ENCODE measurements at regions not wholly inside any gene's neighbourhood (a gene's known extent, or its start where the extent isn't known, plus 50 kb on each side); places are given as distances from the start of the nearest gene placed in this dataset.
"Not testable (repeated sequence)": the region's sequence is repeated elsewhere in the genome, so short reads cannot be mapped to it uniquely, and the experiment has no call there.

DNA sequence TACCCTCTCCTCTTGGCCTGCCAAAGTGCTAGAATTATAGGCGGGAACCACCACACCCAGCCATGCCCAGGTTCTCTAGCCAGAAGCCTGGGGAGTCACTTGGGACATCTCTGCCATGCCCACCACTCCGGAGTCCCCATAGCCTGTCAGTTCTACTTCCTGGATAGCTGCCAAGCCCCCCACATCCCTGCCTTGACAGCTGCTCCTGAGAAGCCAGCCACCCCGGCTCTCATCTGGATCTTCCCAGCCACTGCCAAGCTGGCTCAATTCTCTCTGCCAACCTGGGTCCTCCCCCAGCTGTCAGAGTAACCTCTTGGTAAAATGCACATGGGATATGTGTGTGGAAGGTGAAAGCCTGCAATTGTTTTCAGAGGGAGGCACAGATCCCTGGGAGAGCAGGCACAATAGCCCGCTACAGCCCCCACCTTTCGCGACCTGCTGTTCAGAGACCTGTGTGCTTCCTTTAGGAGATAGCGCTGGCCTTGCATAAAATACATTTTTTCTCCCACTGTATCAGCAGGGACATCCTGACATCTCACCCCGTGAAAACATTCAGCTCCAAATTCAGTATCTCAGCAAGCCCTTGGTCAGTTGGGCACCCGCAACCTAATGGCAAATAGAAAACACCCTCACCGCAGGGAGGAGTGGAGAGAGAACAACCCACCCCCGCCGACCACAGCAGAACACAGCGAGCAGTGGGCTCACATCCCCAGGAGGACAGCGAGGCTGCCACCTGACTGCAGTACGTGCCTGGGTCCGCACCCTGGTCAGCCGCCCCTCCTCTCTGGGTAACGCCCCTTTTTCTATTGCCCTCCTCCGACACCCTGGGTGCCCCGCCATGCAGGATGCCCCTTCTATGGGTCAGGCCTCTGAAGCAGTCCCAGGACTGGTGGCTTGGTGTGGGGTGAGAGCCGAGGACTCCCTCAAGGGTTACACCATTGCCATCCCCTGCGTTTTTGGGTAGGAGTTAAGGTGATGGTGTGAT is 1342.2 kb downstream of the BRD1 start:
- TF ChIP-seq, protein P1, sequence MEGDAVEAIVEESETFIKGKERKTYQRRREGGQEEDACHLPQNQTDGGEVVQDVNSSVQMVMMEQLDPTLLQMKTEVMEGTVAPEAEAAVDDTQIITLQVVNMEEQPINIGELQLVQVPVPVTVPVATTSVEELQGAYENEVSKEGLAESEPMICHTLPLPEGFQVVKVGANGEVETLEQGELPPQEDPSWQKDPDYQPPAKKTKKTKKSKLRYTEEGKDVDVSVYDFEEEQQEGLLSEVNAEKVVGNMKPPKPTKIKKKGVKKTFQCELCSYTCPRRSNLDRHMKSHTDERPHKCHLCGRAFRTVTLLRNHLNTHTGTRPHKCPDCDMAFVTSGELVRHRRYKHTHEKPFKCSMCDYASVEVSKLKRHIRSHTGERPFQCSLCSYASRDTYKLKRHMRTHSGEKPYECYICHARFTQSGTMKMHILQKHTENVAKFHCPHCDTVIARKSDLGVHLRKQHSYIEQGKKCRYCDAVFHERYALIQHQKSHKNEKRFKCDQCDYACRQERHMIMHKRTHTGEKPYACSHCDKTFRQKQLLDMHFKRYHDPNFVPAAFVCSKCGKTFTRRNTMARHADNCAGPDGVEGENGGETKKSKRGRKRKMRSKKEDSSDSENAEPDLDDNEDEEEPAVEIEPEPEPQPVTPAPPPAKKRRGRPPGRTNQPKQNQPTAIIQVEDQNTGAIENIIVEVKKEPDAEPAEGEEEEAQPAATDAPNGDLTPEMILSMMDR (IDR thresholded peaks at IDR 0.05; ENCODE audit: control insufficient read depth, extremely low read depth, insufficient read depth), result no peak
- DNase-seq (ENCODE audit: low read depth), result no peak
- no peak overlapping the region for H3K4me3 ChIP-seq (ENCODE audit: low read depth, low read length)

DNA sequence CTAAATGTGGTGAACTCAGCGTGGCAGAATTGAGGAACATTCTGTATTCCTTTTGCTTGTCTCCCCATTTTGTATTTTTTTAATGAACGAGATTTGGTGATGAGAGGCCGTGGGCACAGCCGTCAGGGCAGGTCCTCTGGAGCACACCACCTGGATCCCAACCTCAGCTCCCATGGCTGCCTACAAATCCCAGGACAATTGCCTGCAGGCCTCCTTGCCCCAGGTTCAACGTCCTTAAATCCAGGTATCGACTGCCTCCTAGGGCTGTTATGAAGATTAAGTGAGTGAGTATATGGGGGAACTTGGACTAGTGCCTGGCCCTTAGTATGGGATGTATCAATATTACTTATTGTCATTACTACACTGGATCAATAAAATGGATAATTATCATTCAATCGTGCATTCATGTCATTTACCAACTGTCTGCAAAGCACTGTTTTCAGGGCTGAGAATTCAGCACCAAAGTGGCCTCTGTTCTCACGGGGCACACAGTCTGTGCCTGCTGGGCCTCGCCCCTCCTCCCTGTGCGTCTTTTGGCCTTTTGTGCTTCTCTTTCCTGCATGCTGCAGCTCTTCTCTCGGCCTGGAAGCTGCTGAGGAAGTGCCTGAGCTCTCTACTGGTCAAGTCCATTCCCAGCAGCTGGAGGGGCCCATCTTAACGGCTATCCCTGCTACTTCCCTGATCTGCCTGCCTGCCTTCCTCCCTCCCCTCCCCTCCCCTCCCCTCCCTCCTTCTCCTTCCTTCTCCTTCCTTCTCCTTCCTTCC is 1343.7 kb downstream of the BRD1 start:
- no peak for DNase-seq (ENCODE audit: low read depth)
- TF ChIP-seq, protein P1 (IDR thresholded peaks at IDR 0.05; ENCODE audit: control insufficient read depth, extremely low read depth, insufficient read depth), result no peak

DNA sequence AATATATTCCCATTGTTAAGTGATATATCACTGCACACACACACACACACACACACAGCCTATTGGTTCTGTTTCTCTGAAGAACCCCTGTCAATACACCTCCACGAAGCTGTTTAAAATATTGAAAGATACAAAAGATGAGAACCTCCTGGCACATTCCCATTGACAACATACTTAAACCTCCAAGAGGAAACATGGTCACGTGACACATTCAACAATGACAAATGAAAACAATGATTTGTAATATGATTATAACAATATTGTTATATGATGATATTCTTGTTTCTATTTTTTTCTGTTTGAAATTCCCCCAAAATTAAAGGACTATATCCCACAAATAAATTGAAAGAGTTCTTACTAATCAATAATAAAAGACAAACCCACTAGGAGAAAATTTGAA is 1344.9 kb downstream of the BRD1 start:
- no peak for DNase-seq (ENCODE audit: low read depth)
- TF ChIP-seq, protein P1 (IDR thresholded peaks at IDR 0.05; ENCODE audit: control insufficient read depth, extremely low read depth, insufficient read depth), result no peak
- no peak overlapping the region for H3K4me3 ChIP-seq (ENCODE audit: low read depth, low read length)

More for the DNA sequence above, 1343.7 kb downstream of the BRD1 start:
- H3K4me3 ChIP-seq (ENCODE audit: low read depth, low read length), result no peak overlapping the region

DNA sequence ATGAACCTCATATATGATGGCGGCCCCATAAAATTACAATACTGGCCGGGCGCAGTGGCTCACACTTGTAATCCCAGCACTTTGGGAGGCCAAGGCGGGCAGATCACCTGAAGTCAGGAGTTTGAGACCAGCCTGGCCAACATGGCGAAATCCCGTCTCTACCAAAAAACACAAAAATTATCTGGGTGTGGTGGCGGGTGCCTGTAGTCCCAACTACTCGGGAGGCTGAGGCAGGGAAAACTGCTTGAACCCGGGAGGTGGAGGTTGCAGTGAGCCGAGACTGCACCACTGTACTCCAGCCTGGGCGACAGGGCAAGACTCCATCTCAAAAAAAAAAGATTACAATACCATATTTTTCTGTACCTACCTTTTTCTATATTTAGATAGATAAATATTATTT is 1345.5 kb downstream of the BRD1 start:
- not testable (repeated sequence) for DNase-seq (ENCODE audit: low read depth); H3K4me3 ChIP-seq (ENCODE audit: low read depth, low read length)

DNA sequence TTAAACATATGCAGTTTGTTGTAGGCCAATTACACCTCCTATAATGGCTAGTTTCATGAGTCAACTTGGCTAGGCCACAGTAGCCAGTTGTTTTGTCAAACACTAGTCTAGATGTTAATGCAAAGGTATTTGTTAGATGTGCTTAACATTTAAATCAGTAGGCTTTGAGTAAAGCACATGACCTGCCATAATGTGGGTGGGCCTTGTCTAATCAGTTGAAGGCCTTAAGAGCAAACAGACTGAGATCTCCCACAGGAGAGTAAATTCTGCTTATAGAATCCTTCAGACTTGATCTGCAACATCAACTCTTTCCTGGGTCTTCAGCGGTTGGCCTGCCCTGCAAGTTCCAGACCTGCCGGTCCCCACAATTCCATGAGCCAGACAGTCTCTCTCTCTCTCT is 1345.9 kb downstream of the BRD1 start:
- TF ChIP-seq, protein P1 (IDR thresholded peaks at IDR 0.05; ENCODE audit: control insufficient read depth, extremely low read depth, insufficient read depth), result no peak
- DNase-seq (ENCODE audit: low read depth), result no peak
- H3K4me3 ChIP-seq (ENCODE audit: low read depth, low read length), result no peak overlapping the region

DNA sequence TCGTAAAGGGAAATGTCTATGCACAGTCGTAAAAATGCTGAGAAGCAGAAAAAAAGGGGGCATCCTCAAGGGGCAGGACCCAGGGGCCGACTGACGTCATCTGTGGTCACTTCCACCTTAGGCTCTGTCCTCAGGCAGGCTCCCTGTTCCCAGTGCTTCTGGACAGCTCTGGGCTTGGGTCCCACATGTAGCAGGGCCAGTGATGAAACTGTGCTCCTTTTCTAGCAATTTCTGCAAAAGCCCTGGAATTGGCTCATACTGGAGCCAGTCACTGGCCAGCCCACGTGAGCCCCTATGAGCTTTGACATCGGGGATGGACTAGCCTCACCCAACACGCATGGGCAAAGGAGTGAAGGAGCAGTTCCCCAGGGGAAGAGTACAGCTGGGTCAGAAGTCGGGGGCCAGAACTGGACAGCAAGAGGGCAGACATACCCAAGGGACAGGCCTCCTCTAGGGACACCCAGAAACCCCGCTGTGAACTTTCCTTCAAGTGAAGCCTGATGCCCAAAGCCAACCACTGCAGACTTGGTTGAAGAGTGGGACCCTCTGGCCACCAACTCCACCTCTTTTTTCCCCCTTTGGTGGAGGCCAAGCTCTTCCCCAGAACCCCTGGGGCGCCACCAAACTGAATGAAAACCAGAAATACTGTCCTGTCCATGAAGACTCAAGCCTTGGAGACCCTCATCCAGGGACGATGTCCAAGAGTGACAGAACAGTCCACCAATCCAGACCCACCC is 1349.0 kb downstream of the BRD1 start:
- TF ChIP-seq, protein P1 (IDR thresholded peaks at IDR 0.05; ENCODE audit: control insufficient read depth, extremely low read depth, insufficient read depth), result no peak
- H3K4me3 ChIP-seq (ENCODE audit: low read depth, low read length), result no peak overlapping the region
- no peak for DNase-seq (ENCODE audit: low read depth)

DNA sequence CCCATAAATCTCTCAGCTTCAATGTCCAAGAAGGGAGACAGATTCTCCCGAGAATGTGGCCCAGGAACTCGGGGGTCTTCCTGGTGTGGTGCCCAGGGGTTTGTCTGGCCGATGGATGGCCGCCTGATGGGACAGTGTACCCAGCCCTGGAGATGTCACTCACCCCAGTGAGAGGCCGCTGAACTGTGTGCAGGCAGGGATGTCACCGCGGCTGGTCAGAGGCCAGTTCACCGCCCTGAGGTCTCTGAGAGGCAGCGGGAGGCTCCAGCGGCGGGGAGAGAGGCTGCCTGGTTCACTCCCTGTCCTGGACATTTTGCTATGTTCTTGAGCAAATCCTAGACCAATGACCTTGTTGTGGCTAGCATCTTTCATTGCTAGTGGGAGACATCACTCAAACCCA is 1349.5 kb downstream of the BRD1 start:
- no peak overlapping the region for H3K4me3 ChIP-seq (ENCODE audit: low read depth, low read length)
- DNase-seq (ENCODE audit: low read depth), result no peak
- TF ChIP-seq, protein P1 (IDR thresholded peaks at IDR 0.05; ENCODE audit: control insufficient read depth, extremely low read depth, insufficient read depth), result no peak
